LNCaP clone FGC (cell line): ENCODE measurements at regions not wholly inside any gene's neighbourhood (a gene's known extent, or its start where the extent isn't known, plus 50 kb on each side); places are given as distances from the start of the nearest gene placed in this dataset.

Source experiments
- DNase-seq: peaks from one replicate; pipeline ENCODE4 v3.0.0-alpha.2; 2011; ENCODE audit warnings: low read depth
- H3K4me3 ChIP-seq: 2 replicates; pipeline ENCODE4 v1.5.1; 2011; ENCODE audit warnings: mild to moderate bottlenecking, low read depth, low read length, control low read depth
- TF ChIP-seq, protein P1 (sequence below): IDR thresholded peaks from 2 replicates; pipeline ENCODE4 v1.5.1; 2012; ENCODE audit warnings: mild to moderate bottlenecking; ENCODE audit not compliant: control insufficient read depth, insufficient read depth; ENCODE audit errors: extremely low read depth

GRCh38 chr5:121744577-121744976, 107.1 kb upstream of the FTMT start:
- DNase-seq = no peak
- H3K4me3 ChIP-seq = no peak overlapping the region
- TF ChIP-seq, protein P1, sequence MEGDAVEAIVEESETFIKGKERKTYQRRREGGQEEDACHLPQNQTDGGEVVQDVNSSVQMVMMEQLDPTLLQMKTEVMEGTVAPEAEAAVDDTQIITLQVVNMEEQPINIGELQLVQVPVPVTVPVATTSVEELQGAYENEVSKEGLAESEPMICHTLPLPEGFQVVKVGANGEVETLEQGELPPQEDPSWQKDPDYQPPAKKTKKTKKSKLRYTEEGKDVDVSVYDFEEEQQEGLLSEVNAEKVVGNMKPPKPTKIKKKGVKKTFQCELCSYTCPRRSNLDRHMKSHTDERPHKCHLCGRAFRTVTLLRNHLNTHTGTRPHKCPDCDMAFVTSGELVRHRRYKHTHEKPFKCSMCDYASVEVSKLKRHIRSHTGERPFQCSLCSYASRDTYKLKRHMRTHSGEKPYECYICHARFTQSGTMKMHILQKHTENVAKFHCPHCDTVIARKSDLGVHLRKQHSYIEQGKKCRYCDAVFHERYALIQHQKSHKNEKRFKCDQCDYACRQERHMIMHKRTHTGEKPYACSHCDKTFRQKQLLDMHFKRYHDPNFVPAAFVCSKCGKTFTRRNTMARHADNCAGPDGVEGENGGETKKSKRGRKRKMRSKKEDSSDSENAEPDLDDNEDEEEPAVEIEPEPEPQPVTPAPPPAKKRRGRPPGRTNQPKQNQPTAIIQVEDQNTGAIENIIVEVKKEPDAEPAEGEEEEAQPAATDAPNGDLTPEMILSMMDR = no peak

DNA sequence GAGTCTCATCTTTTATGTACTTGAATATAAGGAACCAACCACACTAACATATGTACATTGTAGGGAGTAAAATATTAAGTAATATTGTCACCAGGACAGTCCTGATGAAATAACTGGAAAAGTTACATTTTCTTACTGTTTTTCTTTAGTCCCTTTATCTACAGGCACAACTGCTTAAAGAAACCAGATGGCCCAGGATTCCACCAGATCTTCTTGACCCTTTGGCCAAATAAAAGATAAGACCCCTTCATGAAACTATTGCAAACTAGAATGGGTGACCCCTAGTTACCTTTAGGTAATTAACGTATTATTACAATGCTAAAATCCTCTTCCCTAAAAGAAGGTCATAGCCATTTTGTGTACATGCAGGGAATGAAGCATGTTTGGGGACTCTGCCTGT, 106.3 kb upstream of the FTMT start:
- no peak for DNase-seq
- TF ChIP-seq, protein P1 = no peak
- H3K4me3 ChIP-seq = no peak overlapping the region

DNA sequence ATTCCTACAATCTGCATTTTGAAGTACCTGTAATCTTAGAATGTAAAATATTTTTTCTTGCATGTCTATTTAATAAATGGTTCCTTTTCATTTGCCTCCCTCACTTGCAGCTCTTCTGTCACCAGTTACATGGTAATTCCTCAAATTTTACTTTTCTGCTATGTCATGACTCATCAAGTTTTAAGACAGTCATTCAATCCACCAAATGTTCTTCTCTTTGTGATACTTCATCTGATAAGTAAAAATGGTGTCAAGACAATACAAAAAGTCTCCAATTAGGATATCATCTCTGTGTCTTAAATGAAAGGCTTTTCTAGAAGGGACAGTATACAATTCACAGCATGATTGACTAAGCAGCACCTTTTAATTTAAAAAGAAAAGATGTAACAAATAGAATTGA, 104.9 kb upstream of the FTMT start:
- H3K4me3 ChIP-seq = no peak overlapping the region
- TF ChIP-seq, protein P1 = no peak
- DNase-seq = no peak

DNA sequence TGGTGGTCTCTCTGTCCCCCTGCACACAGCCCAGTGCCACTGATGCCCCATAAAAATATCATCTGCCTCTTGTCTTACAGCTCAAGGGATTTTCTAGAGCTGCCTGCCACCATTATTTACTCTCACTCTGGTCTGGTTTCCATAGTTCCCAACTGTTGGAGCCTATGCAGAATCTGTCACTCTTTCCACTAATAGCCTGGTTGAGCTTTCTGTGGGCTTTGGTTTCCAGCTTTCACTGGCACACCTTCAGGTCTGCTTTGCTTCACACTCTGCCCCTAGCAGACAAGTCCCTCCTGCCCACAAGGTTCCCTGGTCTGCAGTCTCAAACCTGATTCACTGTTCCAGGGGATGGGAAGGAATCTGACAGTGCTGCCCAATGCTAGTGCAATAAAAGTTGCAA, 103.0 kb upstream of the FTMT start:
- TF ChIP-seq, protein P1 = no peak
- no peak for DNase-seq

GRCh38 chr5:121752149-121752548, 99.5 kb upstream of the FTMT start:
- TF ChIP-seq, protein P1 = no peak
- DNase-seq = no peak
- no peak overlapping the region for H3K4me3 ChIP-seq

More for the DNA sequence above, 103.0 kb upstream of the FTMT start:
- H3K4me3 ChIP-seq = no peak overlapping the region

GRCh38 chr5:121755266-121755665, 96.4 kb upstream of the FTMT start:
- H3K4me3 ChIP-seq = no peak overlapping the region
- no peak for DNase-seq
- TF ChIP-seq, protein P1 = no peak

DNA sequence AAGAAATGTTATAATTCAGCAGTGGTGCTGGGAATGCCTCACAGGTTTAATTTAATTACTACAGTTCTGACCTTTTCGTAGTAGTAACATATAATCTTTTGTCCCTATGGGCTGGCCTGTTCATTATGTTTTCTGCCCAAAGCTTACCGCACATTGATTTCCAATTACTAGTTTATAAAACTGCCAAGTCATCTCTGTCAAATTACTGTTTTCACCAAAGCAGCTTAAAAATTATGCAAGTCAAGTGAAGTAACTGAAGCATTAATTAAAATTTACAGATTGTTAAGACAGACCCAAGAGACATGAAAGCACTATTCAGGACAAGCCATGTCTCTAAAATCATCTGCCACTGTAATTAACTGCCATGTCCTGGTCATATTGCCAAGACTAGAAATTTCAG, 93.9 kb upstream of the FTMT start:
- TF ChIP-seq, protein P1 = no peak
- no peak for DNase-seq
- H3K4me3 ChIP-seq = no peak overlapping the region
